MCF 10A (cell line): ENCODE measurements at regions not wholly inside any gene's neighbourhood (a gene's known extent, or its start where the extent isn't known, plus 50 kb on each side); places are given as distances from the start of the nearest gene placed in this dataset.

Source experiments
- BruUV-seq: library from RNA; stranded (reverse); fragments of 400-500 nt; replicated peaks from 2 replicates; lab custom pipeline; 2021; lab: Mats Ljungman, UMichigan
- CTCF ChIA-PET: fragments of 300-600 bp; sonication (Branson Sonifier 250); formaldehyde crosslinking; extraction: SDS; loops from one replicate; lab custom pipeline; 2021; ENCODE audit warnings: antibody characterized with exemption, inconsistent platforms; lab: Yijun Ruan, JAX
- POLR2A ChIA-PET: fragments of 300-600, 350-650 bp; sonication (Branson Sonifier 250); formaldehyde crosslinking; extraction: SDS; loops from one replicate; lab custom pipeline; 2020; ENCODE audit warnings: antibody characterized with exemption, inconsistent platforms; lab: Yijun Ruan, JAX
- DNase-seq: peaks from one replicate; pipeline ENCODE4 v3.0.0-alpha.2; 2018; ENCODE audit not compliant: unreplicated experiment
- H3K27ac Mint-ChIP-seq: one replicate; pipeline ENCODE4 v1.8.0; 2022; ENCODE audit warnings: mild to moderate bottlenecking, low read depth, mixed read lengths; ENCODE audit not compliant: unreplicated experiment
- H3K27me3 Mint-ChIP-seq: one replicate; pipeline ENCODE4 v1.8.0; 2022; ENCODE audit warnings: mixed read lengths; ENCODE audit not compliant: insufficient read depth, unreplicated experiment
- H3K36me3 Mint-ChIP-seq: one replicate; pipeline ENCODE4 v1.8.0; 2022; ENCODE audit warnings: mild to moderate bottlenecking, moderate library complexity, mixed read lengths; ENCODE audit not compliant: insufficient read depth, unreplicated experiment
- H3K4me1 Mint-ChIP-seq: one replicate; pipeline ENCODE4 v1.8.0; 2022; ENCODE audit warnings: mixed read lengths; ENCODE audit not compliant: insufficient read depth, unreplicated experiment
- H3K4me3 Mint-ChIP-seq: one replicate; pipeline ENCODE4 v1.8.0; 2022; ENCODE audit warnings: mild to moderate bottlenecking, moderate library complexity, mixed read lengths; ENCODE audit not compliant: unreplicated experiment
- H3K9me3 Mint-ChIP-seq: one replicate; pipeline ENCODE4 v1.8.0; 2022; ENCODE audit warnings: mixed read lengths; ENCODE audit not compliant: unreplicated experiment
- intact Hi-C: fragments of 100-400 bp; cut with micrococcal nuclease; formaldehyde crosslinking; loops from 2 replicates; pipeline ENCODE4 v1.14.1; 2022
- TF ChIP-seq, protein P1 (sequence below): fragments of 200-600 bp; IDR thresholded peaks from one replicate; pipeline ENCODE4 v1.8.0; 2022; ENCODE audit warnings: antibody characterized with exemption, mild to moderate bottlenecking; ENCODE audit not compliant: unreplicated experiment

GRCh38 chr2:176435729-176436128, 166.5 kb downstream of the MTX2 start:
- no peak for DNase-seq
- no peaks in the 10 kb centered on the region for H3K4me1 Mint-ChIP-seq
- intact Hi-C loops = no loop called here
- H3K27ac Mint-ChIP-seq = no peak overlapping the region
- no peaks in the 10 kb centered on the region for H3K9me3 Mint-ChIP-seq
- ChIA-PET POLR2A (no interaction called here), CTCF (interaction anchor here (0.9 to 3.6 kb wide), 3 partner anchors 19 to 712 kb away, joined by 3 to 18 read pairs (median 5); no protein-coding TSS in a partner anchor)
- BruUV-seq = no TSS peak
- no peak overlapping the region for H3K4me3 Mint-ChIP-seq
- TF ChIP-seq, protein P1, sequence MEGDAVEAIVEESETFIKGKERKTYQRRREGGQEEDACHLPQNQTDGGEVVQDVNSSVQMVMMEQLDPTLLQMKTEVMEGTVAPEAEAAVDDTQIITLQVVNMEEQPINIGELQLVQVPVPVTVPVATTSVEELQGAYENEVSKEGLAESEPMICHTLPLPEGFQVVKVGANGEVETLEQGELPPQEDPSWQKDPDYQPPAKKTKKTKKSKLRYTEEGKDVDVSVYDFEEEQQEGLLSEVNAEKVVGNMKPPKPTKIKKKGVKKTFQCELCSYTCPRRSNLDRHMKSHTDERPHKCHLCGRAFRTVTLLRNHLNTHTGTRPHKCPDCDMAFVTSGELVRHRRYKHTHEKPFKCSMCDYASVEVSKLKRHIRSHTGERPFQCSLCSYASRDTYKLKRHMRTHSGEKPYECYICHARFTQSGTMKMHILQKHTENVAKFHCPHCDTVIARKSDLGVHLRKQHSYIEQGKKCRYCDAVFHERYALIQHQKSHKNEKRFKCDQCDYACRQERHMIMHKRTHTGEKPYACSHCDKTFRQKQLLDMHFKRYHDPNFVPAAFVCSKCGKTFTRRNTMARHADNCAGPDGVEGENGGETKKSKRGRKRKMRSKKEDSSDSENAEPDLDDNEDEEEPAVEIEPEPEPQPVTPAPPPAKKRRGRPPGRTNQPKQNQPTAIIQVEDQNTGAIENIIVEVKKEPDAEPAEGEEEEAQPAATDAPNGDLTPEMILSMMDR = no peak
- no peaks in the 10 kb centered on the region for H3K27me3 Mint-ChIP-seq
- H3K36me3 Mint-ChIP-seq = no peaks in the 10 kb centered on the region

DNA sequence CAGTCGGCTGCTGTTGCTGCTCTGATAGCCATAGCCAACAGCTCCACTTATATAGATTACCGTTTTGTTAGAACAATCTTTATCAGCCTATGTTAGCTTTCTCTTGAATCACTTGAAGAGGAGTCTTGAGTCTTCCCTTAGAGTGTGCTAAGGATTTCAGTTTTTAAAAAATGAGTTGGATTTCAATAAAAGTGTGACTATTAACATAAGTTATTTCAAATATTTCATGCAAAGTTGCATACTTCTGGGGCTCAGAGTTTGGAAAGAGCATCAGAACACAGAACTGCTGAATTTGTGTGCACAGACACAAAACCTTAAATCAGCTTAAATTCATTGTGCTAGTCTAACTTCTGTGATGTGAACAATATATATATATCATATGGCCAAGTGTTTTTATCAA, 174.7 kb downstream of the MTX2 start:
- CTCF ChIA-PET = interaction anchor here (0.9 to 6.2 kb wide), 3 partner anchors 11 to 303 kb away, joined by 3 to 48 read pairs (median 6); no protein-coding TSS in a partner anchor
- Mint-ChIP-seq H3K27me3 (no peaks in the 10 kb centered on the region), H3K4me3 (no peak overlapping the region), H3K4me1 (no peaks in the 10 kb centered on the region), H3K36me3 (no peaks in the 10 kb centered on the region), H3K27ac (no peak overlapping the region), H3K9me3 (no peaks in the 10 kb centered on the region)
- TF ChIP-seq, protein P1 = no peak
- POLR2A ChIA-PET = interaction anchor here (1.0 kb wide), 1 partner anchor 11 kb away, joined by 4 read pairs; no protein-coding TSS in a partner anchor
- intact Hi-C loops = no loop called here
- no TSS peak for BruUV-seq
- DNase-seq = no peak

DNA sequence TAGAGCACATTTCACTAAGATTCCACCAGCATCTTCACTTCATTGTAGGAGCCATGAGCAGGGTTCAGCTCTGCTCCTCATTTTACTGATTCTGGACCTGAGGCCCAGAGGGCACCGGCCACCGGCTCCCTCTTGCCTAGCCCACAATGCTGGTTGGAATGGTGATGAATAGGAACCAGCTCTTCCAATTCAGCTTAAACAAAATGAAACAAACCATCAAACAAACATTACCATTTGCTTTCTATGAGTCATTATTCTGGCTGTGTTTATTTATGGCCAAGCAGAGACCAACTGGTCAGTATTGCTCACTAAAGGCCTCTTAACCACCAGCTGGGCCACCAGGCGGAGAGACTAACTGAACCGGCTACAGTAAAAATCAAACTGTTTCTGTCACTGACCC, 176.7 kb downstream of the MTX2 start:
- Mint-ChIP-seq H3K27ac (no peak overlapping the region), H3K4me1 (no peaks in the 10 kb centered on the region), H3K27me3 (no peaks in the 10 kb centered on the region), H3K4me3 (no peak overlapping the region), H3K9me3 (no peaks in the 10 kb centered on the region), H3K36me3 (no peaks in the 10 kb centered on the region)
- intact Hi-C loops = no loop called here
- ChIA-PET CTCF (interaction anchor here (0.9 to 6.2 kb wide), 3 partner anchors 9 to 108 kb away, joined by 3 to 48 read pairs (median 13); no protein-coding TSS in a partner anchor), POLR2A (interaction anchor here (0.6 to 1.4 kb wide), 2 partner anchors 78 to 702 kb away, joined by 3 to 4 read pairs; no protein-coding TSS in a partner anchor)
- TF ChIP-seq, protein P1 = no peak
- no TSS peak for BruUV-seq
- no peak for DNase-seq

- POLR2A ChIA-PET = interaction anchor here (0.6 to 1.4 kb wide), 2 partner anchors 27 to 79 kb away, joined by 3 to 4 read pairs; no protein-coding TSS in a partner anchor
- no peaks in the 10 kb centered on the region for H3K27me3 Mint-ChIP-seq
- DNase-seq = no peak
- TF ChIP-seq, protein P1 = no peak
- CTCF ChIA-PET = interaction anchor here (0.7 to 6.2 kb wide), 5 partner anchors 8 to 306 kb away, joined by 3 to 48 read pairs (median 10); no protein-coding TSS in a partner anchor
- no peaks in the 10 kb centered on the region for H3K9me3 Mint-ChIP-seq
- H3K4me3 Mint-ChIP-seq = no peak overlapping the region
- intact Hi-C loops = no loop called here
- H3K36me3 Mint-ChIP-seq = no peaks in the 10 kb centered on the region
- H3K4me1 Mint-ChIP-seq = no peaks in the 10 kb centered on the region
- no TSS peak for BruUV-seq
- H3K27ac Mint-ChIP-seq = no peak overlapping the region
These were observed 177.6 kb downstream of the MTX2 start for GRCh38 chr2:176446718-176447414.
